Liver (tissue), 8 donors: ENCODE measurements at regions not wholly inside any gene's neighbourhood (a gene's known extent, or its start where the extent isn't known, plus 50 kb on each side); places are given as distances from the start of the nearest gene placed in this dataset.

ENCODE experiments used
- DNase-seq: peaks from one replicate; pipeline ENCODE4 v3.0.0-alpha.2; 2017; ENCODE audit warnings: low spot score
- H3K27ac ChIP-seq, 2 donors: one replicate each; pipeline ENCODE4 v1.7.0; 2013; ENCODE audit warnings: inconsistent platforms in 2 of 2, low read length in 2 of 2, control low read depth in 1 of 2, low read depth in 1 of 2, mild to moderate bottlenecking in 1 of 2
- H3K27me3 ChIP-seq, 4 donors: one replicate each; pipeline versions ENCODE4 v1.6.1 to v1.7.0; 2013; ENCODE audit warnings: low read length in 3 of 4, inconsistent platforms in 1 of 4, mild to moderate bottlenecking in 1 of 4, moderate library complexity in 1 of 4; ENCODE audit not compliant: control insufficient read depth in 4 of 4, insufficient read depth in 4 of 4
- H3K36me3 ChIP-seq, 4 donors: one replicate each; pipeline versions ENCODE4 v1.6.1 to v1.7.0; 2013; ENCODE audit warnings: low read length in 3 of 4, mild to moderate bottlenecking in 3 of 4, low read depth in 1 of 4, moderate library complexity in 1 of 4; ENCODE audit not compliant: control insufficient read depth in 4 of 4, insufficient read depth in 3 of 4
- H3K4me1 ChIP-seq, 4 donors: one replicate each; pipeline versions ENCODE4 v1.6.1 to v1.7.0; 2013; ENCODE audit warnings: low read length in 3 of 4, mild to moderate bottlenecking in 3 of 4, moderate library complexity in 1 of 4; ENCODE audit not compliant: control insufficient read depth in 4 of 4, insufficient read depth in 4 of 4
- H3K4me3 ChIP-seq, 3 donors: one replicate each; pipeline versions ENCODE4 v1.6.1 to v1.7.0; 2013; ENCODE audit warnings: low read length in 3 of 3, control low read depth in 1 of 3, low read depth in 1 of 3, mild to moderate bottlenecking in 1 of 3
- H3K9ac ChIP-seq, 2 donors: one replicate each; pipeline ENCODE4 v1.7.0; 2013; ENCODE audit warnings: low read length in 2 of 2, mild to moderate bottlenecking in 2 of 2, moderate library complexity in 2 of 2, control low read depth in 1 of 2, low read depth in 1 of 2
- H3K9me3 ChIP-seq, 4 donors: one replicate each; pipeline versions ENCODE4 v1.6.1 to v1.7.0; 2013; ENCODE audit warnings: low read length in 3 of 4; ENCODE audit not compliant: control insufficient read depth in 4 of 4
- CTCF ChIP-seq: fragments of 150-350 bp; IDR thresholded peaks from 2 replicates; pipeline ENCODE4 v1.5.1; 2017; ENCODE audit warnings: improper control_type of control experiment, low read depth, low read length; ENCODE audit not compliant: missing input control
- EGR1 ChIP-seq, 2 donors: IDR thresholded peaks; 2 replicates each; pipeline ENCODE4 v1.6.1; 2016 to 2018; ENCODE audit warnings: antibody characterized with exemption in 2 of 2, low read depth in 2 of 2
- FOXA1 ChIP-seq: IDR thresholded peaks from 2 replicates; pipeline ENCODE4 v1.6.1; 2016; ENCODE audit warnings: antibody characterized with exemption
- FOXA2 ChIP-seq: IDR thresholded peaks from 2 replicates; pipeline ENCODE4 v1.6.1; 2016; ENCODE audit warnings: antibody characterized with exemption
- GABPA ChIP-seq, 2 donors: IDR thresholded peaks in 1 of 2; conservative IDR thresholded peaks in 1 of 2; 2 replicates each; pipeline ENCODE4 v1.6.1; 2016; ENCODE audit warnings: antibody characterized with exemption in 2 of 2, mild to moderate bottlenecking in 1 of 2, moderate library complexity in 1 of 2
- HNF4A ChIP-seq, 2 donors: conservative IDR thresholded peaks; 2 replicates each; pipeline ENCODE4 v1.6.1; 2016; ENCODE audit warnings: antibody characterized with exemption in 2 of 2, mild to moderate bottlenecking in 2 of 2
- HNF4G ChIP-seq: IDR thresholded peaks from 2 replicates; pipeline ENCODE4 v1.6.1; 2016; ENCODE audit warnings: antibody characterized with exemption
- JUND ChIP-seq, 2 donors: IDR thresholded peaks; 2 replicates each; pipeline ENCODE4 v1.6.1; 2016; ENCODE audit warnings: antibody characterized with exemption in 2 of 2
- MAX ChIP-seq: IDR thresholded peaks from 2 replicates; pipeline ENCODE4 v1.6.1; 2016; ENCODE audit warnings: antibody characterized with exemption
- NR2F2 ChIP-seq: IDR thresholded peaks from 2 replicates; pipeline ENCODE4 v1.6.1; 2016; ENCODE audit warnings: antibody characterized with exemption
- RAD21 ChIP-seq, 2 donors: IDR thresholded peaks; 2 replicates each; pipeline ENCODE4 v1.6.1; 2016; ENCODE audit warnings: antibody characterized with exemption in 2 of 2, mild to moderate bottlenecking in 2 of 2
- REST ChIP-seq: IDR thresholded peaks from 2 replicates; pipeline ENCODE4 v1.6.1; 2016; ENCODE audit warnings: antibody characterized with exemption, mild to moderate bottlenecking
- RXRA ChIP-seq, 2 donors: IDR thresholded peaks; 2 replicates each; pipeline ENCODE4 v1.6.1; 2017 to 2018; ENCODE audit warnings: antibody characterized with exemption in 2 of 2, mild to moderate bottlenecking in 1 of 2
- SP1 ChIP-seq: IDR thresholded peaks from 2 replicates; pipeline ENCODE4 v1.6.1; 2018; ENCODE audit warnings: antibody characterized with exemption, mild to moderate bottlenecking
- TAF1 ChIP-seq: conservative IDR thresholded peaks from 2 replicates; pipeline ENCODE4 v1.6.1; 2016; ENCODE audit warnings: antibody characterized with exemption, mild to moderate bottlenecking
- YY1 ChIP-seq: IDR thresholded peaks from 2 replicates; pipeline ENCODE4 v1.6.1; 2016; ENCODE audit warnings: antibody characterized with exemption, mild to moderate bottlenecking
- WGBS: extraction: QIAGEN DNeasy Blood & Tissue Kit; methylation state at CpG from one replicate; pipeline ENCODE4 v1.1.7; 2013; 5-methylcytosine and 5-hydroxymethylcytosine counted together
- TF ChIP-seq, protein P1 (sequence below): IDR thresholded peaks from 2 replicates; pipeline ENCODE4 v1.6.1; 2016; ENCODE audit warnings: antibody characterized with exemption
- donor health status: healthy.
- donor health status: healthy.
- donor health status: healthy.
- donor health status: healthy.
- donor health status: healthy.

- Histone ChIP-seq H3K4me1 (no peaks in the 10 kb centered on the region), H3K9ac (no peak overlapping the region), H3K9me3 (no peaks in the 10 kb centered on the region), H3K4me3 (no peak overlapping the region), H3K27me3 (no peaks in the 10 kb centered on the region), H3K36me3 (no peaks in the 10 kb centered on the region), H3K27ac (no peak overlapping the region)
- DNase-seq = no peak
- WGBS = 88% methylated on average over 1 of the region's 1 CpG
- TF ChIP-seq SP1 = no peak
- TF ChIP-seq JUND (IDR thresholded peaks at IDR 0.05) = no peak
- no peak for TF ChIP-seq CTCF
- TF ChIP-seq GABPA (IDR thresholded peaks at IDR 0.05 in 1 of 2, conservative IDR thresholded peaks at IDR 0.05 in 1 of 2) = no peak
- TF ChIP-seq YY1 = no peak
- TF ChIP-seq HNF4G = no peak
- no peak for TF ChIP-seq RAD21 (IDR thresholded peaks at IDR 0.05)
- TF ChIP-seq REST = no peak
- TF ChIP-seq FOXA1 = no peak
Observed at GRCh38 chr2:205915130-205915524, 170.8 kb downstream of the INO80D start.

DNA sequence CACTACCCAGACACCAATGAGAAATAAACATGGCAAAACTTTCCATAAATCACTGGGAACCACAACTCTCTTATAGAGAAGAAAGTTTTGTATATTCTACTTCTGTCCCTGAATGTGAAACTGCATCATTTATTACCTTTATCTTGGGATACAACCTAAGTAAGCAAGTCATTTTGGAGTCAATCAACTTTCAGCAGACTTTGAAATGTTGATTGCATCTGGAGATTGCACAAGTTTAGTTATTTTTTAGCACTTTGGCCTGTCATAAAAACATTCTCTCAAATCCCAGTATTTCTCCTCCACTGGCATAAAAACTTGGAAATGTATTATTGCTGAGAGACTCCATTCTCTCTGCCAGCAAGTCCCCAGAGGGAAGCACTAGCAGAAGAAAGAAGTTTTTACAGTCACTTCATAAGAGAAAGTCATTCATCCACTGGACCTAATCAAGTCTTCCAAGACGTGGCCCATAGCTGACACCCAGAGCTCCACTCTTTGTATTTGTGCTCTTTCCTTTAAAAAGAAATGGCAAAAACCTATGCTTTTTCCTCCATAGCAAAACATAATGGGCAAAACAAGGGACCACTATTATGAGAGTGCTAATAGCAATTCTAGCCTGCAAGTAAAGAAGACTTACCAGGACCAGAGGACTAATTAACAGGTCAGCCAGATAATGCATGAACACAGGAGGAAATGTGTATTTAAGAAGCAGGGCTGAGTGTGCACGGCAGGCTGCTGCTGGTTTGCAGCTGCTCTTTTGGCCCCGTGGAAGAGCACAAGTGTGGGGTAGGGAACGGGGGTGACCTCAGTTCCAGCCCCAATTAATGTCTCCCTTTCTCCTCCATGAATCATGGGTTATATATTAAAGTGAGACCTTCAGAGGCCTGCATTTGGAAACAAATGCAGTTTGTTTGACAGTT is 171.5 kb downstream of the INO80D start:
- Histone ChIP-seq H3K4me3 (no peak overlapping the region), H3K9me3 (no peaks in the 10 kb centered on the region), H3K27ac (no peak overlapping the region), H3K4me1 (no peaks in the 10 kb centered on the region), H3K36me3 (no peaks in the 10 kb centered on the region), H3K9ac (no peak overlapping the region), H3K27me3 (no peaks in the 10 kb centered on the region)
- DNase-seq = no peak
- TF ChIP-seq EGR1 (IDR thresholded peaks at IDR 0.05; ENCODE audit: low read depth in 2 of 2) (no peak), MAX (no peak), CTCF (no peak), HNF4G (no peak), FOXA2 (no peak), FOXA1 (no peak), HNF4A (conservative IDR thresholded peaks at IDR 0.05) (no peak), RXRA (IDR thresholded peaks at IDR 0.05) (no peak), NR2F2 (no peak), GABPA (IDR thresholded peaks at IDR 0.05 in 1 of 2, conservative IDR thresholded peaks at IDR 0.05 in 1 of 2) (no peak), TAF1 (no peak), RAD21 (IDR thresholded peaks at IDR 0.05) (no peak), YY1 (no peak)
- TF ChIP-seq, protein P1, sequence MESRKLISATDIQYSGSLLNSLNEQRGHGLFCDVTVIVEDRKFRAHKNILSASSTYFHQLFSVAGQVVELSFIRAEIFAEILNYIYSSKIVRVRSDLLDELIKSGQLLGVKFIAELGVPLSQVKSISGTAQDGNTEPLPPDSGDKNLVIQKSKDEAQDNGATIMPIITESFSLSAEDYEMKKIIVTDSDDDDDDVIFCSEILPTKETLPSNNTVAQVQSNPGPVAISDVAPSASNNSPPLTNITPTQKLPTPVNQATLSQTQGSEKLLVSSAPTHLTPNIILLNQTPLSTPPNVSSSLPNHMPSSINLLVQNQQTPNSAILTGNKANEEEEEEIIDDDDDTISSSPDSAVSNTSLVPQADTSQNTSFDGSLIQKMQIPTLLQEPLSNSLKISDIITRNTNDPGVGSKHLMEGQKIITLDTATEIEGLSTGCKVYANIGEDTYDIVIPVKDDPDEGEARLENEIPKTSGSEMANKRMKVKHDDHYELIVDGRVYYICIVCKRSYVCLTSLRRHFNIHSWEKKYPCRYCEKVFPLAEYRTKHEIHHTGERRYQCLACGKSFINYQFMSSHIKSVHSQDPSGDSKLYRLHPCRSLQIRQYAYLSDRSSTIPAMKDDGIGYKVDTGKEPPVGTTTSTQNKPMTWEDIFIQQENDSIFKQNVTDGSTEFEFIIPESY = no peak
- 67% methylated on average over 4 of the region's 4 CpGs for WGBS
